K562 (cell line): ENCODE measurements at regions not wholly inside any gene's neighbourhood (a gene's known extent, or its start where the extent isn't known, plus 50 kb on each side); places are given as distances from the start of the nearest gene placed in this dataset.

Experiments used
- CTCF ChIP-seq, 3 experiments: IDR thresholded peaks in 2 of 3; conservative IDR thresholded peaks in 1 of 3; 2 replicates each; pipeline ENCODE4 v1.5.1; 2011 to 2012; ENCODE audit warnings: low read length in 3 of 3, mild to moderate bottlenecking in 3 of 3, control low read depth in 2 of 3, improper control_type of control experiment in 1 of 3, inconsistent platforms in 1 of 3, low read depth in 1 of 3, mixed read lengths in 1 of 3, moderate library complexity in 1 of 3; ENCODE audit not compliant: insufficient read depth in 2 of 3
- EZH2 ChIP-seq: IDR thresholded peaks from 2 replicates; pipeline ENCODE4 v1.6.1; 2012; ENCODE audit warnings: low read depth, mild to moderate bottlenecking, inconsistent platforms, low read length, borderline replicate concordance
- FOSL1 ChIP-seq: fragments of 200-800 bp; sonication (Bioruptor generic); conservative IDR thresholded peaks from 2 replicates; pipeline ENCODE4 v1.6.1; 2016; ENCODE audit warnings: missing genetic modification characterization, missing compliant biosample characterization
- GATA2 ChIP-seq: sonication (generic); formaldehyde crosslinking; IDR thresholded peaks from 2 replicates; pipeline ENCODE4 v1.4.0; 2020; ENCODE audit warnings: mild to moderate bottlenecking, missing genetic modification reagents
- IRF1 ChIP-seq: sonication (generic); formaldehyde crosslinking; IDR thresholded peaks from 2 replicates; pipeline ENCODE4 v1.8.0; 2022; ENCODE audit warnings: missing genetic modification reagents, mild to moderate bottlenecking, borderline replicate concordance
- JUN ChIP-seq, 2 experiments: sonication (generic) in 1 of 2; formaldehyde crosslinking in 1 of 2; IDR thresholded peaks; 2 replicates each; pipeline versions ENCODE4 v1.6.1 to v1.8.0; 2012 to 2022; ENCODE audit warnings: borderline replicate concordance in 2 of 2, mild to moderate bottlenecking in 2 of 2, improper control_type of control experiment in 1 of 2, low read depth in 1 of 2, low read length in 1 of 2, missing genetic modification reagents in 1 of 2
- NBN ChIP-seq: fragments of 450-650 bp; IDR thresholded peaks from 2 replicates; pipeline ENCODE4 v1.6.1; 2016; ENCODE audit warnings: low read depth, mild to moderate bottlenecking
- POLR2A ChIP-seq: fragments of 450-650 bp; conservative IDR thresholded peaks from 2 replicates; pipeline ENCODE4 v1.6.1; 2016
- RAD51 ChIP-seq: fragments of 450-650 bp; IDR thresholded peaks from 2 replicates; pipeline ENCODE4 v1.7.1; 2016; ENCODE audit warnings: low read depth, mild to moderate bottlenecking, borderline replicate concordance
- SP1 ChIP-seq: sonication (generic); formaldehyde crosslinking; IDR thresholded peaks from 2 replicates; pipeline ENCODE4 v1.8.1; 2022; ENCODE audit warnings: mild to moderate bottlenecking, missing genetic modification reagents
- TBL1XR1 ChIP-seq, 2 experiments: IDR thresholded peaks; 2 replicates each; pipeline ENCODE4 v1.6.1; 2012; ENCODE audit warnings: improper control_type of control experiment in 2 of 2, low read length in 2 of 2, mild to moderate bottlenecking in 1 of 2
- TCF7 ChIP-seq: sonication (generic); IDR thresholded peaks from 2 replicates; pipeline ENCODE4 v1.6.1; 2016; ENCODE audit warnings: antibody characterized with exemption, borderline replicate concordance
- ZBTB17 ChIP-seq: fragments of 450-650 bp; formaldehyde crosslinking; IDR thresholded peaks from 2 replicates; pipeline ENCODE4 v1.4.0; 2020; ENCODE audit warnings: mild to moderate bottlenecking
- ZNF77 ChIP-seq: fragments of 250-450 bp; sonication (Bioruptor Pico); IDR thresholded peaks from 2 replicates; pipeline ENCODE4 v1.5.0; 2020

GRCh38 chr18:45538444-45538843 lies 76.8 kb upstream of the SLC14A2 start:
- TF ChIP-seq GATA2 (CRISPR knock-in tag) (no peak), TBL1XR1 (IDR thresholded peaks at IDR 0.05; ENCODE audit: low read length in 2 of 2) (no peak), ZNF77 (CRISPR knock-in tag) (no peak), EZH2 (no peak), POLR2A (no peak), TCF7 (no peak), JUN (IDR thresholded peaks at IDR 0.05; ENCODE audit: borderline replicate concordance, low read depth, low read length) (no peak), JUN (CRISPR knock-in tag; IDR thresholded peaks at IDR 0.05; ENCODE audit: borderline replicate concordance) (no peak), FOSL1 (tag) (no peak), SP1 (CRISPR knock-in tag) (no peak), ZBTB17 (CRISPR knock-in tag) (no peak), RAD51 (no peak), CTCF (IDR thresholded peaks at IDR 0.05 in 2 of 3, conservative IDR thresholded peaks at IDR 0.05 in 1 of 3; ENCODE audit: insufficient read depth in 2 of 3, low read depth in 1 of 3, low read length in 3 of 3) (no peak), NBN (no peak), IRF1 (no peak)
